Stimulated activated CD4-positive, alpha-beta T cell treated with anti-CD3 and anti-CD28 coated beads, Interleukin-4, amount 100 ng/mL, for 48 hours (primary cell): ENCODE measurements at regions not wholly inside any gene's neighbourhood (a gene's known extent, or its start where the extent isn't known, plus 50 kb on each side); places are given as distances from the start of the nearest gene placed in this dataset.

Source experiments
- DNase-seq, 2 donors: peaks; one replicate each; pipeline ENCODE4 v3.0.0-alpha.2; 2020; ENCODE audit warnings: low read depth in 2 of 2

GRCh38 chr12:90311561-90311960 is 602.9 kb upstream of the ATP2B1 start:
- no peak for DNase-seq

- DNase-seq: no peak
Observed at GRCh38 chr12:90305379-90305778, 596.7 kb upstream of the ATP2B1 start.

- no peak for DNase-seq
Observed at GRCh38 chr12:90304231-90304630, 595.6 kb upstream of the ATP2B1 start.

GRCh38 chr12:90303771-90304170 is 595.1 kb upstream of the ATP2B1 start:
- DNase-seq: no peak

- DNase-seq: no peak
Observed at GRCh38 chr12:90301561-90302133, 593.0 kb upstream of the ATP2B1 start.

GRCh38 chr12:90301095-90301494 is 592.5 kb upstream of the ATP2B1 start:
- no peak for DNase-seq

GRCh38 chr12:90299666-90300065 is 591.0 kb upstream of the ATP2B1 start:
- DNase-seq: no peak

GRCh38 chr12:90299121-90299520 is 590.5 kb upstream of the ATP2B1 start:
- no peak for DNase-seq

- no peak for DNase-seq
Observed at GRCh38 chr12:90298289-90298948, 589.8 kb upstream of the ATP2B1 start.

- DNase-seq: no peak
Observed at GRCh38 chr12:90295858-90296257, 587.2 kb upstream of the ATP2B1 start.

- DNase-seq: no peak
Observed at GRCh38 chr12:90292183-90292582, 583.5 kb upstream of the ATP2B1 start.

- DNase-seq: no peak
Observed at GRCh38 chr12:90290980-90291975, 582.6 kb upstream of the ATP2B1 start.

- no peak for DNase-seq
Observed at GRCh38 chr12:90287585-90287984, 578.9 kb upstream of the ATP2B1 start.

- no peak for DNase-seq
Observed at GRCh38 chr12:90281154-90281868, 572.7 kb upstream of the ATP2B1 start.

GRCh38 chr12:90280564-90281058 is 572.0 kb upstream of the ATP2B1 start:
- peak in 1 of 2 donors; percentile 16 for DNase-seq

GRCh38 chr12:90280033-90280432 is 571.4 kb upstream of the ATP2B1 start:
- no peak for DNase-seq

GRCh38 chr12:90275088-90275487 is 566.5 kb upstream of the ATP2B1 start:
- no peak for DNase-seq

- DNase-seq: no peak
Observed at GRCh38 chr12:90274407-90274806, 565.8 kb upstream of the ATP2B1 start.

GRCh38 chr12:90268574-90268973 is 559.9 kb upstream of the ATP2B1 start:
- DNase-seq: no peak

- no peak for DNase-seq
Observed at GRCh38 chr12:90262251-90262650, 553.6 kb upstream of the ATP2B1 start.

GRCh38 chr12:90261283-90261682 is 552.6 kb upstream of the ATP2B1 start:
- DNase-seq: no peak

- DNase-seq: no peak
Observed at GRCh38 chr12:90260136-90260535, 551.5 kb upstream of the ATP2B1 start.
